NCI-H748 treated with DMSO at 0.1 percent for 48 hours (cell line): ENCODE measurements at regions not wholly inside any gene's neighbourhood (a gene's known extent, or its start where the extent isn't known, plus 50 kb on each side); places are given as distances from the start of the nearest gene placed in this dataset.

Experiments used
- DNase-seq: peaks from one replicate; lab custom pipeline; 2025; lab: John Stamatoyannopoulos, UW

DNA sequence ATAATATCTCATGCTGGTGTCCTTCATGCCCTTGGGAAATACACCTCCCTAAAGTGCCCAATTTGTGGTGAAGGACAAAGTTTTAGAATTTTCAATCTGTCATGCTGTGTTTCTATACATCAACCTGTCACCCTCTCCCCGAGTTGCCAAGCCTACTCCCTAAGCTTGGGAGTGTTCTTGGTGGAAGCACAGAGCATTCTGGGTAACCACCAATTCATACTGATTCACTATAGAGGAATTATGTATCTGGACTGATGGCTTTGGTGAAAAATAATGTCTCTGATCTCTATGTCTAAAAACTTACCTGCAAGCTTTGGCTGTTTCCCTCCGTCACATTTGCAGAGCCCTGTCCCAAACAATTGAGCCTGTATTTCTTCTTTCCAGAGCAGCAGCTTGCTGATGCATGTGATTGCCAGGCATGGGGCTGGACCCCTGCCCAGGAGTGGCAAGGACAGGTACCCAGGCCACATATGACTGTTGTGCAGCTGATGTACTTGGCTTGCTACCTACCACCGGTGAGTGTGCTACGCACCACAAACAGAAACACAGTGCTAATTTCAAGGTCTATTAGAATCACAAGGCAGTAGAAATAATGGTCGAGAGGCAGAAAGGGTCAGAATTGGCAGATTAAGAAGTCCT is 202.8 kb upstream of the CITED2 start:
- no peak for DNase-seq

DNA sequence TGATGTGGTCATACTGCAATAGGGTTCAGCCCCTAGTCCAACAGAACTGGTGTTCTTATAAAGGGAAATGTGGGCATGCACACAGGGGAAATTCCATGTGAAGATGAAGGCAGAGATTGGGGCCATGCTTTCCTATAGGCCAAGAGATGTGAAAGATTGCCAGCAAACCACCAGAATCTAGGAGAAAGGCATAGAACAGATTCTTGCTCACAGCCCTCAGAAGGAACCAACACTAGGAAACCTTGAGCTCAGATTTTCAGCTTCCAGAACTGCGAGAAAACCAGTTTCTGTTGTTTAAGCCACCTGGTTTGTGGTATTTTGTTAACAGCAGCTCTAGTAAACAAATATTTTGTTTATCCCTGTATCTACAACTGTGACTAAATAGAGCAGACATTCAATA is 197.6 kb upstream of the CITED2 start:
- no peak for DNase-seq

DNA sequence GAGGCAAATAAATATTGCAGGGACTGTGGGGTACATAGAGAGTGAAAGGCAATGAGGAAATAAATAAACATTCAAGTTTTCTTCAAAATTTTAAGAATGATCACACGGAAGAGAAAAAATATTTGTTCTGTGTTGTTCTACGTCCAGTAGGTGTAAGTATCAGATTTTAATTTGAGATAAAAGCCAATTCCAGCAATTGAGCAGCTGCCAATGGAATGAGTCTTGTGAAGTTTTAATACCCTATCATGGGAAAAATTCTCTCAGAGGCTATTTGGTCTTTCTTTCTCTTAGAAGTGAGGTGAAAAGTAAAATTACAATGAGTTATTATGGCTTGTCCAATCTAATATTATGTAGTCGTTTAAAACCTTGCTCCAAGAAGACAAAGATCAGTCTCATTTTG is 195.7 kb upstream of the CITED2 start:
- DNase-seq = no peak

DNA sequence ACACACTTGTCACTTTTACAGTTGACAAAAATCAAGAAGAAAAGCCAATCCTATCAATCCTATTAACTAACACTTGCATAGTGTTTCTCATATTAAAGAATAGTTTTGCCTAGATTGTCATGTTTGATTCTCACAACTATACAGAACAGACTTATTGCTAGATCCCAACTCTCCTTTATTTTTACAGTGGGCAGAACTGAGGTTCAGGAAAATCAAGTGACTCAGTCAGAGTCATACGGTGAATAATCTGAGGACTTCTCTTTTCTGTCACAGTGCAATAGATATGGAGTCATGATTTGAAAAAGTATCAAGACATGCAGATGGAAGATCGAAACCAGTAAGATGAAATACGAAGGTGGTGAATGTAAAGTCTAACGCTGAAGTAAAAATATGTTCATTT is 195.1 kb upstream of the CITED2 start:
- DNase-seq = no peak

DNA sequence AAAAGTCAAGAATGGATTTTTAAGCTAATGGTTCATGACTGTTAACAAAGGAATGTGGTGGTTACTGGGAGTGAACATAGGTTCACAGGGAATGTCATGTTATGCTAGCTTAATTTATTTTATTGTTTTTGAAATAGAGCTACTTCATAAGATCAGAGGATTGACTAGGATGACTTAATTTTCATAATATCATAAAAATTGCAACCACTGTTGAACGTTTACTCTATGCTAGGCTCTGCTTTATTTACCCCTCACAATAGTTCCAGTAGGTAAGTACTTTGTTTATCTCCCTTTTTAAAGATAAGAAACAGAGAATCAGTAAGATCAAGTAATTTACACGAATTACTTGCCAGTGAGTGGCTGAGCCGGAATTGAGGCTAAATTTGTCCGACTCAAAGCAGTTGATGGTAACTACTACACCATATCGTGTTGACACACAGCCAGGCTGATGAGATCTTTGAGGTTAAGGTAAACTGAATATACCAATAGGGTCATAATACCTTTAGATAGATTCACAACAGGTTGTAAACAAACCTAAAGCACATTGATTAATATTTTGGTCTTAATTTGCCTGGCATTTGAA is 194.6 kb upstream of the CITED2 start:
- DNase-seq = no peak

DNA sequence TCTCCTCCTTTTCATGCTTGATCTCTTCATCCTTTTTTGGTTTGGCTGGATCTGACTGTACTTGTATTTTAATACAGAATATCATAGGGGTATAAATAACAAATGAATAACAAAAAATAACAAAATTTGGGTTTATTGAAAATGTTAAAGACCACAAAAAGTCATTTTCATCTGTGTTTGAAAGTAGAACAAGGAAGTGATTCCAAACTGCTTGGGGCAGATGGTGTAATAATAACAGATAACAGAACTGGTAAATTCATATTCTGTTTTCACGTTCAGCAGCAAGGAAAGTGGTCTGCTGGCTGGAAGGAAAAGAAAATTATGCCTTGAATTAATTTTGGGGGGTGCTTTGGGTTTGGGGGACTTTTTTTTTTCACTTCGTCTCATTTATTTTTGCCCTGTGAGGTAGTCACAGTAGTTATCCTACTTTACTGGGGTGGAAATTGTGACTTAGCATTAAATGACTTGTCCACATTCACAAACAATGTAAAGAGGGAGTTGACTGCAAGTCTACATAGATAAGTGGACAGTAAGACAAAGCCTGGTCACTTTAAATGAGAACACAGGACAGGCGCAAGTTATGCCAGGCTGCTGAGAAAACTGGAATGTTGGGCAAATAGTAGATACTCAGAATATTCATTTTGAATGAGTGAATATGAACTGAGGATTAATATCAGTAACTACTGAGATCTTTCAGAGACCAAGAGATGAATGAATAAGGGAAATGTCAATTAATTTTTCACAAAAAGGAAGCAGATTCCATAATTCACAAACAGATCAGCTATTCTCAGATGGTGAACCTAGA is 193.9 kb upstream of the CITED2 start:
- no peak for DNase-seq

DNA sequence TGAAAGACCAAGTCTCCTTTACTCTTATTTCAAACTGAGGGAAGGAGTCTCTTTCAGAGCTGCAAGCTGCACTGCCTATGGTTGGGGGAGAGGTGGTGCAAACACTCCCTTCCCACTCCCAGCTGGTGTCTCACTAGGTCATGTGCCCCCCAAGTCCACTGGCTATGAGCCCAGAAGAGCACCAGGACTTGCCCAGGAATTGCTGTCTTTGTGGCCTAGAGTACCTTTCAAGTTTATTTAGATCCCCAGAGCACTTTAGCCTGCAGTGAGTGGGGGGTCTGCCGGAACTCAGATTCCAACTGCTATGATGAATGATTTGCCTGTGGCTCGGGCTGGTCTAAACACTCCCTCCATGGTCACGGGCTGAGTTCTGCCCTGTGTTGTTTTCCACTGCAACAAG is 192.6 kb upstream of the CITED2 start:
- no peak for DNase-seq

DNA sequence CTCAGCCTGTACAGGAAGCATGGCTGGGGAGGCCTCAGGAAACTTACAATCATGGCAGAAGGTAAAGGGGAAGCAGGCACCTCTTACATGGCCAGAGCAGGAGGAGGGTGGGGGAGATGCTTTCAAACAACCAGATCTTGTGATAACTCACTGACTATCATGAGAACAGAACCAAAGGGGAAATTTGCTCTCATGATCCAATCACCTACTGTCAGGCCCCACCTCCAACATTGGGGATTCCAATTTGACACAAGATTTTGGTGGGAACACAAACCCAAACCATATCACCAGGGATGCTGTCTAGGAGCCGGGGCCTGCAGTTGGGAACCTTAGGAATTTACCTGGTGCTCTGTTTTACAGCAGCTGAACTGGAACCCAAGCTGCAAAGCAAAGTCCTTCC is 191.1 kb upstream of the CITED2 start:
- no peak for DNase-seq

DNA sequence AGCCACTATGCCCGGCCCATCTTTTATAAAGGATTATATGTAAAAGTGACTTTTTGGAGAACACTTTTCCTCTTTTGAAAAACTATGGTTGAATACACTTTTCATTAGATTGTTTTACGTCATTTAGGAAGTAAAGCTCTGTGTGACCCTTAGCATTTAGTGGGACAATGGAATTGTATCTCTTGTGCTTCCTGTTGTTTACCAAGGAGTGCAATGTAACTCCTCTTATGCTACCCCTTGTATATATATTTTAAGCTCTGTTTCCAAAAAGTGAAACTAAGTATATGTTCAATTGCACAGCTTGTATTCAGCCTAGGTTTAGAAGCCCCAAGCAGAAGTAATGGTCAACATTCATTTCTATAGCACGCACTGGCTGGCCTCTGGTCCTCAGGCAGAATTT is 183.1 kb upstream of the CITED2 start:
- DNase-seq = no peak

DNA sequence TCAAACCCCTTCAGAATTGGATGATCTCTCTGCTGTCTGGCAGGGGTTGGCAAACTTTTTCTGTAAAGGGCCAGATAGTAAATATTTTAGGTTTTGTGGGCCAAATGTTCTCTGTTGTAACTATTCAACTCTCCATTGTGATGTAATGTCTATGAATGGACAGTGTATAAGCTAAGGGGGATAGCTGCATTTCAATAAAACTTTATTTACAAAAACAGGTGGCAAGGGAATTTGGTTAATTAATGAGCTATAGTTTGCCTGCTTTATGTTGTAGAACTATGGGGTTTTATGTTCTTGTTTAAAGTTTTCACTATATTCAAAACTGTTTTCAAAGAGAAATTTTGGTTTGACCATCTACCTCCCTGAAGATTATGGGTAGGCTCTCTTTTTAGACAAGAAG is 182.1 kb upstream of the CITED2 start:
- no peak for DNase-seq

DNA sequence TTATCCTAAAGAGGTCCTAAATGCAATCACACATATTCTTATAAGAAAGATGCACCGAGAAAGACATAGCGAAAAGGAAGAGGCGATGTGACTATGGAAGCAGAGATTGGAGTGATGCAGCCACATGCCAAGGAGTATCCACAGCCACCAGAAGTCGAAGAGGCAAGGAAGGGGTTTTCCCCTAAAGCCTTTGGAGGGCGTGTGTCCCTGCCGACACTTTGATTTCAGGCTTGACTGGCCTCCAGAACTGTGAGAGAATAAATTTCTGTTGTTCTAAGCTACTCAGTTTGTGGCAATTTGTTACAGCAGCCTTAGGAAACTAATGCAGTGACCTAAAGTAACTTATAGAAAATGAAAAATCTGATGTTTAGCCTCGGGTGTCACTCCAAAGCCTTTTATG is 179.5 kb upstream of the CITED2 start:
- DNase-seq = no peak

DNA sequence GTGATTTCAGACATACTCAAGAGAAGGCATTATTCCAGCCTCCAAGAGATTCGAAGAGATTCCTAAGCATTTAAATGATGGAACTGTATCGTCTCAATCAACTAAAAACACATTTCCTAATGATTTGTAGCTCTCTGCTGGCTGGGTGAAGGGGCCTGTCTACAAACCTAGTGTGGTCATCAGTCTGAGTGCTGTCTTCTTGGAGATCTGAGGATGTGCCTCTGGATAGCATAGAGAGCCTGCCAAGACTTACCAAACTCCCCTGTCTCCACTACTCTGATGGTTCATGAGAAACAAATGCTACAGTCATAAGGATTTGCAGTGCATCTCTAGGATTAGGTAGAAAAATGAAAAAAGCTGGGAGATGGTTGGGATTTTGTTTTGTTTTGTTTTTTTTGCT is 176.9 kb upstream of the CITED2 start:
- DNase-seq = no peak

DNA sequence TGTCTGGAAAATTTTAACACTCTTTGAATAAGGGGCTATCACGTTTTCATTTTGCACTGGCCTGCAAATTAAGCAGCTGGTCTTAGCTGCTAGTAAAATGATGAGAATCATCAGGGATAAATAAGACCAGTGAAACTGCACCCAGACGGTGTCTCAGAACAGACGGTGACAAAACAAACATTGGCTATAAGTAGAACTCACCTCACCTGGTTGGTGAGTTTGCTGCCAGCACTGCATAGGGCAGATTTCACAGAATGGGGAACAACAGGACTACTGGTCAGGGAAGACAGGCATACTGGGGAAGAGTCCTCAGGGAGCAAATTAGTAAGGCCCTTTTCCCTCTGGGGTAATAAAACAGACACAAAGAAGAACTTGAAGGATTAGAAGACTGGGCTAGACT is 175.9 kb upstream of the CITED2 start:
- DNase-seq = no peak

DNA sequence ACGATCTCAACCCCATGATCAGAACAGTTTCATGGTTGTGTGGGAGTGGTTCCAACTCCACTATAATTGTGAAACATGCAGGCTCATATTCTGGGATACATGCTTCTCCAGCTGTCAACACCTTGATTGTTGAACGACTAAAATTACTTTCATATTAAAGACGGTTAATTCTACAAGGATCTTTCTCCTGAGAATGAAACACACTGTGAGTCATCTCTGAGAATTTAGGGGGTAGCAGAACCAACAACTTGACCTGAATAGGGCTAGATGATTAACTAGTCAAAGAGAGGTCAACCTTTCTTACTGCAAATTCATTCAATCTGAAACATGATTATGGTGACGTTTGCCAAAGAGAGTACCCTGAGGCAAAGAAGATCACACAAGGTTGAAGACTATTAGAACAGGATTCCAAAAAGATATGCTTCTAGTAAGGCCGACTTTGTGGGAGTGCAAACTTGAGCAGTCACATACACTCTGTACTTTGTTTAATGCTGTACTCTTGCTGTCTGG is 175.2 kb upstream of the CITED2 start:
- DNase-seq = no peak

DNA sequence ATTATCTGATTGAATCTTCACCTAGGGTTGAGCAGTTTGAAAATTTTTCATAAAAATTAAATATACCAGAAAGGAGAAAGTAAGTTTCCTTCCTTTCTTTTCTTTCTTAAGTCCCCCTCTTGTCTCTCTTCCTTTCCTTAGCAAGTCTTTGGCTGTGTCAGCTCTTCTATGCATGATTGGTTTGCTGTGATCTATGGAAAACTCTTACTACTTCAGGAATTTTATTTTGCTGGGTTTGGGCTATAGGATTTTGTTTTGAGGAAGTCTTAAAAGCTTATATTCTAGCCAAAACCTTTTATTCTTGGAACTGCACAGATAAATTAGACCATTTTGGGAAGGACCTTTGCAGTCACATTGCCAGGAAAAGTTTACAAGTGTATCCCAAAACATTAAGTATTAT is 173.4 kb upstream of the CITED2 start:
- no peak for DNase-seq

DNA sequence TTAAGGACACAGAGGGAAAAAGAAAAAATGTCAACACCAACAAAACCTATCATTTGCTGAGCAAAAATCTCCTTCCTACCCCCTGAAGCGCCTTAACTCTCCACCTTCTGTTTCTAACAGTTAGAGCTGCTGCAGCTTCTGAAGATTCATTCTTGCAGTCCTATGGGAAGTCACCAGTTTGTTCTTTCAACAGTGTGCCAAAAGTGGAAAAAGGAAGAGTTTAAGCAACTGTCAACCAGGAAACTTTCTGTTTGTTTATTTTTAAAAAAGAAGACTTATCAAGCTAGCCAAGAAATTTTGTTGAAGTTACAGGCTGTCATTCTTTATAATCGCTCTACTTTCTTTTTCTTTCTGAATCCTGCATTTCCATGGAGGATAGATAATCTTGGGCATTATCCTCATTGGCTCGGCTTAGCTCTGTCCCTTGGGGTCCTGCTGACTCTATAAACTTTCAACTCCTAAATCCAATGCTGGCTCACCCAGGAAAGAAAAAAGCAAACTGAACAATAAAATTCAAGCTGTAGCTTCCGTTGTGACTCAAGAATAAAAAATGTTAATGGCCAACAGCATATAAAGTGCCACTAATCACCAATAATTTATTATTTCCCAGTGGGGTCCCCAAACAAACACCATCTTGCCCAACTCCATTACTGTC is 172.8 kb upstream of the CITED2 start:
- DNase-seq = no peak

DNA sequence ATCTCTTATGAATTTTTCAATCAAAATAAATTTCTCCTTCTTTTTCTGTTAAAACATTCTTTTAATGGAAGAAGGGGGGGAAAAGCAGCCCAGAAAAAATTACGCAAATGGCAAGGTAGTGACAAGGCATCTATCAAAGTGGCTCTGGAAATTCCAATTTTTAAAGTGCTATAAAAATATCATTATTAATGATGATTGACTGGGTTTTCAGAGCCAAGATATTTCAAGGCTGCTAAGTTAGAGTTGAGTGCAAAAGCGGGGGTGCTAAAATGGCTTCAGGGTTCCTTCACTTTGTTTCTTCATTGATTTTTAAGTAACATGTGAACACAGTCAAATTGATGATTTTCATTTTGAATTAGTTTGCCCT is 171.6 kb upstream of the CITED2 start:
- no peak for DNase-seq

DNA sequence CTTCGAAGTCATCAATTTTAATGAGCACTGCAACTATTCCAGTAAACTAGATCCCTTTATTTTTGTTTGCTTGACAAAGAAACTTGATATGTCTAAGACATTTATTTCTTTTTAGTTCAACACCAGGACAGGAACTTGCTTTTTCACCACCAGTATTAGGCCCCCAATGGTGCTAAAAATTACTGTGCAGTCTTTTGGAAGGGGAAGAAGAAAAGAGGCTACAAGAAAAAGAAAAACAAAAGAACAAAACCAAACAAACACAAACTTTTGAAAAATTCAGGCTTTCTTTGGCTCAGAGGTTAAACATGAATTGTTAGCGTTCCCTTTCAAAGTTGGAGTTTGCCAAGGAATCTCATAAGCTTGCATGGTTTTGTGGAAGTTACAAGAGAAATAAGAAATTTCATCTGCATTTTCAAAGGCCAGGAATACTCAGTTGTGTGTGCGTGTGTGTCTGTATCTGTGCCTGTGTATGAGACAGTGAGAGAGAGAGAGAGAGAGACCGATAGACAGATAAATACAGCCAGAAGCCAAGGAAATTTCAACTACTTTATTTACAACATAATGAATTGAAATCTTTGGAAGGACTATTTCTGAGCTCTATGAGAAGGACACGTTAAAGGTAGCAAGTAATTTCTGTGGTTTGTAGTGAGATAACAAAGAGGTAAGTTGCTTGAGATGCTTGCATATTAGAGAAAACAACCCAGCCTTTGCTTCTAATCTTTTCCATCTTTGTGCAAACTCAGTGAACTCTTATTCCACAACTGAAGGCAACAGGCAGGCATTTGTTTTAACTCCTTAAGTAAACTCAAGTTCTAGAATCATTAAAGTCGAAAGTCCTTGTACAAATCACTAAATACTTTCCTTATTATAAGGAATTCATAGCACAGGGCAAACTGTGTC is 171.0 kb upstream of the CITED2 start:
- DNase-seq = no peak

DNA sequence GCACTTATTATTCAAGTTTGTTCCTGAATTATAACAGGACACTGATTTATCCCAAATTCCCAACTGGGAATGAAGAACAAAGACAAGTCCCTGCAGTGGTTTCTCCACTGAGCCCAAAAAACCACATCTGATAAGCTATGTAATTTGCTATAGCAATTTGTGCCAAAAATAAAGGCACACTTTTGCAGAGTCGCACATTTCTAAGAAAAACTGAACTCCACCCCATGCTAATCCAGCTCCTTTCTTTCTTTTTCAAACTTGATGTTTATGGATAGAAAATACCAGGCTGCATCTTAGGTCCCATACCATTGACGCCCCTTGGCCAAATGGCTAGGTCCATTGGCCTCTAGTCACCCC is 170.2 kb upstream of the CITED2 start:
- no peak for DNase-seq

DNA sequence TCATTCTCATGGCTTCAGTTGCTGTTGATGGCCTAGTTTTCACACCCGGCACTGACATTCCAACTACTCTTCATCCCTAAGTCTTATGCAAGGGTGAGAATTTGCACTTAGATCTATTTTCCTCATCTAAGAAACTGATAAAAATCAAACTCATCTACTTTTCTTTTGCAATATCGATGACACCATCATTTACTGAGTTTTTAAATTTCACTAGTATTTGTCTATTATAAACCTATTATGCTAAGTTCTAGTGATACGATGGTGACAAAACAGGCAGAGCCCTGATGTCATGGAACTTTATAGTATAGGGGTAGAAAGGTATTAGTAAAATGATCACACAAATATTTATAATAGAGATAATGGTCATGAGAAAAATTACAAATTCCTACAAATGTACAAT is 167.9 kb upstream of the CITED2 start:
- DNase-seq = no peak

DNA sequence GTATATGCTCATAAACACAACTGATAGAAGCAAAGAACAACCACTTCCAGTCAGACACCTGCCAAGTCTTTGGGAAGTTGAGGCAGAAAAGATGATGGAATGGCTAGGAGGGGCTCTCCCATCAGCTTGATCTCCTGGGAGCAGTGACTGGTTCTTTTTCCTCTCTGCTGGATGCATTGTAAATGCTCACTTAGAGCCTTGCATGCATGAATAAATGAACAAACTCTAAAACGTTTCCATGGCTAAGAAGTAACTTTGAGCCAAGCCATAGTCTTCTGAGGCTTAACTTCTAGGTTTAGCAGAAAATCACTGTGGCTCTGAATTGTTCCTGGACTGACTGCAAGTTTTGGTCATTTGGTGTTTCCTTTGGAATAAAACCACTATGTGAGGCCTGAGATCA is 166.4 kb upstream of the CITED2 start:
- no peak for DNase-seq

DNA sequence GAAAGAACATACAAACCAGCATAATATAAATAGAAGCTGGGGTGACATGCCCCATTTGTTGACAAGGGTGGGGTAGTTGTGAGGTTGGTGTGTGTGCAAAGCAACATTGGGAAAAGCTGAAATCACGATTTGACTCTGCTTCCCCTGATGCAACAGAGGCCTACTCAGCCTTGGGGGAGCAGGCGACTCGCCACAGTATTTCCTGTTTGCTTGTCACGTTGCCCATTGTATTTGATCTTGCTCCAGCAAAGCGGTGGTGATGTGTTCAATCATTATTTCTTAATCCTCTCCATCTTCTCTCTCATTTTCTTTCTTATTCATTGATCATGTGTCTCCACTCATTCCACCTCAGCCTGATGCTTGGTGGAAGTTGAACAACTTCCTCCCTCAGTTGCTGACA is 165.8 kb upstream of the CITED2 start:
- DNase-seq = no peak
